Activated T-helper 2 cell treated with anti-CD3 and anti-CD28 coated beads, Interferon-gamma antibody, Interleukin-2, Interleukin-4, amounts not matched to agents 10 μg/mL and 5 μg/mL and 100 μg/mL, durations not matched to agents 14 hours and 24 hours and 36 hours (primary cell): ENCODE measurements at regions not wholly inside any gene's neighbourhood (a gene's known extent, or its start where the extent isn't known, plus 50 kb on each side); places are given as distances from the start of the nearest gene placed in this dataset.

Source experiments
- DNase-seq: peaks from one replicate; pipeline ENCODE4 v3.0.0; 2021; ENCODE audit warnings: low spot score
- H3K27ac Mint-ChIP-seq: one replicate; pipeline ENCODE4 v1.8.0; 2021; ENCODE audit warnings: mixed read lengths
- H3K27me3 Mint-ChIP-seq: one replicate; pipeline ENCODE4 v1.8.0; 2021; ENCODE audit warnings: low read depth, mixed read lengths
- H3K36me3 Mint-ChIP-seq: one replicate; pipeline ENCODE4 v1.8.0; 2021; ENCODE audit warnings: low read depth, mixed read lengths
- H3K4me1 Mint-ChIP-seq: one replicate; pipeline ENCODE4 v1.8.0; 2021; ENCODE audit warnings: low read depth, mixed read lengths
- H3K4me3 Mint-ChIP-seq: one replicate; pipeline ENCODE4 v1.8.0; 2021; ENCODE audit warnings: low read depth, mild to moderate bottlenecking, moderate library complexity, mixed read lengths
- H3K9me3 Mint-ChIP-seq: one replicate; pipeline ENCODE4 v1.8.0; 2021; ENCODE audit warnings: mixed read lengths
- intact Hi-C: fragments of 100-400 bp; cut with micrococcal nuclease; formaldehyde crosslinking; loops from one replicate; pipeline ENCODE4 v1.15.1; 2023

DNA sequence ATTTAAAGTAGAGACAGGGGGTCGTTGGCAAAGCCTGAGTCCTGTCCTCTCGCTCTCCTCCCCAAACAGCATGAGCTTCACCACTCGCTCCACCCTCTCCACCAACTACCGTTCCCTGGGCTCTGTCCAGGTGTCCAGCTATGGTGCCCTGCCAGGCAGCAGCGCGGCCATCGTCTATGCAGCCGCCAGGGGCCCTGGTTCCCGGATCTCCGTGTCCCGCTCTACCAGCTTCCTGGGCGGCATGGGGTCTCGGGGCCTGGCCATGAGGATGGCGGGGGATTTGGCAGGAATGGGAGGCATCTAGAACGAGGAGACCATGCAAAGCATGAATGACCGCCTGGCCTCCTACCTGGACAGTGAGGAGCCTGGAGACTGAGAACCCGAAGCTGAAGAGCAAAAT is 1117.2 kb upstream of the MIR17HG start:
- Mint-ChIP-seq H3K36me3 (no peaks in the 10 kb centered on the region), H3K9me3 (peaks cover 28% of the 10 kb centered on the region), H3K4me3 (no peak overlapping the region), H3K27me3 (no peaks in the 10 kb centered on the region), H3K4me1 (no peaks in the 10 kb centered on the region), H3K27ac (no peak overlapping the region)
- intact Hi-C loops = no loop called here
- no peak for DNase-seq

GRCh38 chr13:90232291-90232690 is 1115.2 kb upstream of the MIR17HG start:
- Mint-ChIP-seq H3K36me3 (no peaks in the 10 kb centered on the region), H3K4me3 (no peak overlapping the region), H3K27ac (no peak overlapping the region), H3K9me3 (peaks cover 34% of the 10 kb centered on the region), H3K27me3 (no peaks in the 10 kb centered on the region), H3K4me1 (no peaks in the 10 kb centered on the region)
- no peak for DNase-seq
- intact Hi-C loops = no loop called here

DNA sequence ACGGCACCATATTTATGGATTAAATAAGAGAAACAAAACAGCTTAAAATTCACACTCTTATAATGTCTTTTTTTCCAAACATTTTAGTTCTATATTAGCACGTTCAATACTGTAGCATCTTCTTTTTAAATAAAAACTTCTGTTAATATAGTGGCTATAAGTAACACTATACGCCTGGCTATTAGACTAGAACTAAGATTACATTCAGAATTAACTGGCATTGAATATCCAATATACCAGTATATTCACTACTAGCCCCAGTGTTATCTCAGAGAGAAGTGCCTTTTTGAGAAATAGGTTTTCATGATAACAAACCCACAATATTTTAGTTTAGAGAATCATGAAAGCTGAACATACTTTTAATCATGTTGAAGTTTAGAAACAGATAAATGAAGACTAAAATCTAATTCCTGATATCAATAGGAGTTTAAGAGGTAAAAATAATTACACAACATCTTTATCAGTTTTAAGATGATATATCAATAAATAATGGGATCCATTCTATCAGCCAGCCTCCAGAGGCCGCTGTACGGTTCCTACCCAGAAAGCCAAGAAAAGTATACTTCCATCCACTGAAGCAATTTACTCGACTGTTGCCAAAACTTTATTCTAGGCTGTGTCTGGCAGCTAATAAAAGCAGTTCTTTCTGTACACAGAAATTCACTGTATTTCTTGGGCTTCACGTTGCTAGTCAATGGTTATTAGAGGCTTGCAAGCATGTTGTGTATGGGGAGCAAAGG is 1113.4 kb upstream of the MIR17HG start:
- Mint-ChIP-seq H3K36me3 (no peaks in the 10 kb centered on the region), H3K4me3 (no peak overlapping the region), H3K4me1 (no peaks in the 10 kb centered on the region), H3K27me3 (no peaks in the 10 kb centered on the region), H3K27ac (no peak overlapping the region), H3K9me3 (peaks cover 42% of the 10 kb centered on the region)
- DNase-seq = no peak
- intact Hi-C loops = no loop called here

GRCh38 chr13:90237852-90238251 is 1109.6 kb upstream of the MIR17HG start:
- H3K36me3 Mint-ChIP-seq = no peaks in the 10 kb centered on the region
- no peak overlapping the region for H3K27ac Mint-ChIP-seq
- no peaks in the 10 kb centered on the region for H3K4me1 Mint-ChIP-seq
- no peak overlapping the region for H3K4me3 Mint-ChIP-seq
- intact Hi-C loops = no loop called here
- peaks cover 28% of the 10 kb centered on the region for H3K9me3 Mint-ChIP-seq
- H3K27me3 Mint-ChIP-seq = no peaks in the 10 kb centered on the region
- no peak for DNase-seq

- Mint-ChIP-seq H3K36me3 (no peaks in the 10 kb centered on the region), H3K27ac (no peak overlapping the region), H3K9me3 (peaks cover 28% of the 10 kb centered on the region), H3K4me3 (no peak overlapping the region), H3K4me1 (no peaks in the 10 kb centered on the region), H3K27me3 (no peaks in the 10 kb centered on the region)
- intact Hi-C loops = no loop called here
- no peak for DNase-seq
Observed at GRCh38 chr13:90238413-90238812, 1109.1 kb upstream of the MIR17HG start.

GRCh38 chr13:90239130-90239529 is 1108.4 kb upstream of the MIR17HG start:
- H3K27ac Mint-ChIP-seq = no peak overlapping the region
- no peaks in the 10 kb centered on the region for H3K4me1 Mint-ChIP-seq
- H3K4me3 Mint-ChIP-seq = no peak overlapping the region
- no peaks in the 10 kb centered on the region for H3K36me3 Mint-ChIP-seq
- intact Hi-C loops = no loop called here
- no peak for DNase-seq
- H3K9me3 Mint-ChIP-seq = peaks cover 28% of the 10 kb centered on the region
- no peaks in the 10 kb centered on the region for H3K27me3 Mint-ChIP-seq

GRCh38 chr13:90246005-90246404 is 1101.5 kb upstream of the MIR17HG start:
- H3K4me3 Mint-ChIP-seq = no peak overlapping the region

DNA sequence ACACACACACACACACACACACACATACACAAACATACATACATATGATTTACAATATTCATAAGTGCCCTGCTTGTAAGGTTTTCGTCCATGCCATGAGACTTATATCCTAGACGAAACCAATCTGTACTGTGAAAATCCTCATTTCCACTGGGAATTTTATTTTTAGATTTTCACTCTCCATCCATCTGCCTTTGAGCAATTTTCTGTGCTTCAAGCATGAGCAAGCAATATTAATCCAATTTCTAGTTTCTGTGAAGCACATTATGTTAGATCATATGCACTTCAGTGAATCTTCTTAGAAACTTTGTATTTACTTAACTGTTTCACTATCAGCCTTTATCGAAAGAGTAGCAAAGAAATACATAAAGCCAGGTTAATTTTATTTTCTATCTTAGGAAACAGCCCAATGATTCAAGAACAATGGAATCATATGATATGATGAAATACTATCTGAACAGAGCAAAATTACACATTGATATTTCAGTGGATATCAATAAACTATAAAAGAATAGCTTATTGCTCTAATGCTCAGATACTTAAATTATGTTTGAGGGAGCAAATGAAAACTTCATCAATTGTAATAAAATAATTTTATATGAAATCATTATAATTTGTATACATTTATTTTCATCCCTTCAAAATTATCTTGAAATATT is 1100.7 kb upstream of the MIR17HG start:
- intact Hi-C loops = no loop called here
- DNase-seq = no peak
- H3K27me3 Mint-ChIP-seq = no peaks in the 10 kb centered on the region
- H3K9me3 Mint-ChIP-seq = peaks cover 26% of the 10 kb centered on the region
- no peak overlapping the region for H3K27ac Mint-ChIP-seq
- no peaks in the 10 kb centered on the region for H3K4me1 Mint-ChIP-seq
- no peaks in the 10 kb centered on the region for H3K36me3 Mint-ChIP-seq
- no peak overlapping the region for H3K4me3 Mint-ChIP-seq

More at GRCh38 chr13:90246005-90246404, 1101.5 kb upstream of the MIR17HG start:
- H3K27me3 Mint-ChIP-seq = no peaks in the 10 kb centered on the region
- no peaks in the 10 kb centered on the region for H3K36me3 Mint-ChIP-seq
- DNase-seq = no peak
- peaks cover 21% of the 10 kb centered on the region for H3K9me3 Mint-ChIP-seq
- H3K27ac Mint-ChIP-seq = no peak overlapping the region
- intact Hi-C loops = no loop called here
- H3K4me1 Mint-ChIP-seq = no peaks in the 10 kb centered on the region

DNA sequence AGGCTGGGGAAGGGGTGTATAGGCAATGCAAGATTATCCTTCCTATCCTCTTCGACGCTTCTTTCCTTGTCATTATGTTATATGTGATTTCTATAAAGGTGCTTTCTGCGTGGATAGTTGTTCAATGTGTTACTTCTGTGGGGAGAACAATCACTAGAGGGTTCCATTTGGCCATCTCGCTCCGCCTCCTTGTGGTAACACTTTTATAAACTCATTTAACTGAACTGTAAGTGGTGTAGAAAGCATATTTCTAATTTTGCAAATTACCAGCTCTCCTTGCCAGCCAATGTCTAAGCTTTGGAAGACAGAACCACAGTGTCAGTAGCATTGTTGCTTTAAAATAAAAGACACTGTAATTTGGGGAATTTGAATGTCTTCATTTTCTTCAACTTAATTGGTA is 1093.7 kb upstream of the MIR17HG start:
- Mint-ChIP-seq H3K9me3 (peaks cover 45% of the 10 kb centered on the region), H3K4me1 (no peaks in the 10 kb centered on the region), H3K4me3 (no peak overlapping the region), H3K27ac (no peak overlapping the region), H3K36me3 (no peaks in the 10 kb centered on the region), H3K27me3 (no peaks in the 10 kb centered on the region)
- no peak for DNase-seq
- intact Hi-C loops = no loop called here

GRCh38 chr13:90254437-90254836 is 1093.0 kb upstream of the MIR17HG start:
- no peak for DNase-seq
- intact Hi-C loops = no loop called here
- H3K27ac Mint-ChIP-seq = no peak overlapping the region
- H3K4me3 Mint-ChIP-seq = no peak overlapping the region
- H3K4me1 Mint-ChIP-seq = no peaks in the 10 kb centered on the region
- H3K27me3 Mint-ChIP-seq = no peaks in the 10 kb centered on the region
- peaks cover 45% of the 10 kb centered on the region for H3K9me3 Mint-ChIP-seq
- H3K36me3 Mint-ChIP-seq = no peaks in the 10 kb centered on the region

DNA sequence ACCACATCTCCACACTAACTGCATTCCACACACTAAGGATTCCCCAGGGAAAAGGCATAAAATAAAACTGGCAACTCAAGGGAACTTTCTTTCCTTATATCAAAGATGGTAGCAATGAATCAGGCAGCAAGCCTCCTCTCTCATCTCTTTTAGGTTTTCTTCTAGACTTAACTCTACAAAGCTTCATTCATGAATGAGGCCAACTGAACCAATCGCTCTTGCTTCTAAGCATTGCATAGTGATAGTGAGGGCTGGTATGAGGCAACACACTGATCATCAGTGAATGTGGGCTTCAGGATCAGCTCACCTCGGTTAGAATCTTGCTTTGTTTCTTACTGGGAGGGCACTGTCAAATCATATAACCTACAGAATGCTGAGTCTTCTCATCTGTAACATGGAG is 1090.7 kb upstream of the MIR17HG start:
- DNase-seq = no peak
- intact Hi-C loops = no loop called here
- Mint-ChIP-seq H3K27ac (no peak overlapping the region), H3K4me3 (no peak overlapping the region), H3K36me3 (no peaks in the 10 kb centered on the region), H3K9me3 (peaks cover 55% of the 10 kb centered on the region), H3K4me1 (no peaks in the 10 kb centered on the region), H3K27me3 (no peaks in the 10 kb centered on the region)

DNA sequence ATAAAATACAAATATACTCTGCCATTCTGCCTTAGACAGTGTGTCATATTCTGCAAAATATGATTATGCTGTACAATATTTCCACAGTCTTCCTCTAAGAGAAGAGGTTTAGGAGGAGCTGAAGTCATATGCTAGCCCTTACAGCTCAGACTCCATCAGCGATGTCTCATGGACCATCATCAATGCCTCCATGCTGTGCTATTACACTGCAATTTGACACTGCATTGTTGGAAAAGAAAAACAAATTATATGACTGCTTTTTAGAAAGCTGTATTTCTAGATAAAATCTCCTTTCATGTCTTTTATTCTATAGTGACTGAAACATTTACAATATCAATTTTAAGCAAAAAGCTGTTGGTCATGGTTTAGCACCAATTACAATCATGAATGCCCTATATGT is 1089.4 kb upstream of the MIR17HG start:
- peaks cover 60% of the 10 kb centered on the region for H3K9me3 Mint-ChIP-seq
- H3K27me3 Mint-ChIP-seq = no peaks in the 10 kb centered on the region
- no peak overlapping the region for H3K4me3 Mint-ChIP-seq
- H3K36me3 Mint-ChIP-seq = no peaks in the 10 kb centered on the region
- no peaks in the 10 kb centered on the region for H3K4me1 Mint-ChIP-seq
- intact Hi-C loops = no loop called here
- H3K27ac Mint-ChIP-seq = no peak overlapping the region
- DNase-seq = no peak

- no peak for DNase-seq
- H3K4me3 Mint-ChIP-seq = no peak overlapping the region
- no peaks in the 10 kb centered on the region for H3K4me1 Mint-ChIP-seq
- H3K9me3 Mint-ChIP-seq = peaks cover 48% of the 10 kb centered on the region
- no peaks in the 10 kb centered on the region for H3K27me3 Mint-ChIP-seq
- H3K27ac Mint-ChIP-seq = no peak overlapping the region
- intact Hi-C loops = no loop called here
- no peaks in the 10 kb centered on the region for H3K36me3 Mint-ChIP-seq
Observed at GRCh38 chr13:90261343-90261742, 1086.1 kb upstream of the MIR17HG start.
